NOMO-1 (cell line): ENCODE measurements at regions not wholly inside any gene's neighbourhood (a gene's known extent, or its start where the extent isn't known, plus 50 kb on each side); places are given as distances from the start of the nearest gene placed in this dataset.
"Not testable (repeated sequence)": the region's sequence is repeated elsewhere in the genome, so short reads cannot be mapped to it uniquely, and the experiment has no call there.

Experiments used
- DNase-seq, 2 experiments: peaks; one replicate each; lab custom pipeline; 2025; ENCODE audit not compliant: unreplicated experiment in 2 of 2; lab: John Stamatoyannopoulos, UW

DNA sequence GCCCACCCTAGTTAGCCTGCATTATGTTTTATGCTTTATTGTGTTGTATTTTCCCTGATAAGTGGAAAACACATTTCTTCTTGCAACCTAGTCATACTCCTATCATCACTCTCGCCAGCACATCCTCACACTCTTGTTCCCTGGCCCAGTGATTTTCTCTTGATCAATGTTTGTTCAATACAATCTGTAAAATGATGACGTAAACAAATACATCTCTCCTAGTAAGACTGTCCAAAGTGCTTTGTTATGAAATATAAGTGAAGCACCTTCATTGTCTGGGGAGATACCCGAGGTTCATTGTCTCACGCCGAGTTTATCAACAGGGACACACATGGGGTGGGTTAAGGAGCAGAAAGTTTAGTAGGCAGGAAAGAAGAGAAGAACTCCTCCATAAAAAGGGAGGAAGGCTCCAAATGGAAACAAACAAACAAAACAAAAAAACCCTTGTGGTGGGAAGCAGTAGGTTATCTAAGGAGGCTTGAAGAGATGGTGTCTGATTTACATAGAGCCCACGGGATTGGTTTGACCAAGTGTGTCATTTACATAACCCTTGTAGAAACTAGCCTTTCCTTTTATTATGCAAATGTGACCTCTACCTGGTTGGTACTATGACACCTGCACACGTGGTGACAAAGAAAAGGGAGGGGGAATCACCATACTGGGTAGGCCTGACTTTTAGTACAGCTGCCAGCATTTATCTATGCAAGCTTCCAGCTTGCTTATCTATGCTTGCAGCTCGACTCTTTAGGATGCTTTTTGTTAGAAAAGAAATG, 1317.9 kb upstream of the SPRY2 start:
- DNase-seq: no peak

DNA sequence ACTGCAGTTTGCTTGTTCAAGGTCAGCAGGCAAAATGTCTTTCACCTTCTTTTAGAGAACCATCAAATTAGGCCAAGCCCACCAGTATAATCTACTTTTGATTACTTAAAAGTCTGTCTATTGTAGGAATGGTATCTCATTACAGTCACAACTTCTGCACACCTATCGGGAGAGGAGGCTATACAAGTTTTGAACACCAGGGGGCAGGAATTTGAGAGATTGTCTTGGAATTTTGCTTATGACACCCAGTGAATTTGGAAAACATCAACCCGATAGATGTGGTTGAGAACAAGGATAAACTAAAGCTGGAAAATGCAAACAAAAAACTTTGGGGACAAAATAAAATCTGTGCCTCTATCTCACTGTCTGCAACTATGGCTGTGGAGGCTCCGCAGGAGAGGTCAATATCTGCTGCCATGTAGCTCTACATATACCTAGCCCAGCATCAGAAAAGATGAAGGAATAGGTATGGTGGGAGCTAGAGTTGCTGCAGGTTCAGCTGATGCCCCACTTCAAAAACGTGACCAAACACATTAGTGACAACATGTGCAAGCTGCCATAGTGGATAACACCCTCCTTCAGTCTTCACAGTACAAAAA, 1299.2 kb upstream of the SPRY2 start:
- no peak for DNase-seq

DNA sequence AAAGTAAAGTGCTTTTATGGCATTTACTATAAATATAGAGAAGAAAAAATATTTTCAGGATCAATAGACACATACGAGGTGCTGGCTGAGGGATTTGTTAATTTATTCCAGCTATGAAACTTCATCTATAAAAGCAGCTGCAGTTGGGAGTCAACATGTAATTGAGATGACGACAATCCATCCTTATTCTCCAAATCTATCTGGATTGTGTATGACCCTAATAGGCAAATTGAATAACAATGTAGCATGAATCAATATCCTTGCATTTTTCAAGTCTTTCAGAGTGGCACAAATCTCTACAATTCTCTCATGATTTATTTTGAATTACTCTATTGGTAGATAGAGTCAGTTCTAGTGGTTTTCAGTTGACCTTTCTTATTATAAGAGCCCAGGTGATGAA, 1296.5 kb upstream of the SPRY2 start:
- no peak for DNase-seq

DNA sequence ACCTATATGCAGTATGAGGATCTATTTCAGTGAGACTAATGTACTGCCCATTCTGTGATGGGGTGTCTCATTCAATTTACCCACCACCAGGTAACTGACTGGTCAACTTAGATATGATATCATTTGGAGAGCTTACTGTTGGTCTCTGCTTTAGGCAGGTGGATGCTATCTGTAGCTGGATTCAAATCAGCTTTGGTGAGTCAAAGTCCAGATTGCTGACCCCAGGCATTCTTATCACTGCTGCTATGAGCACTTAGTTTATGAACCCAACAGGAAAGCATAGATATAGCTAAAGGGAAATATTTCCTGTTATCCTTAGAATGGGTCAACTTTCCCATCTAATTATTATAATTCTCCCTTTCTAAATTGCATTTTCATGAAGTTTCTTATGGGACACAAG, 1295.2 kb upstream of the SPRY2 start:
- DNase-seq: no peak

GRCh38 chr13:81615031-81615430, 1274.1 kb upstream of the SPRY2 start:
- no peak for DNase-seq

- no peak for DNase-seq
Observed at GRCh38 chr13:81610644-81611043, 1269.7 kb upstream of the SPRY2 start.

DNA sequence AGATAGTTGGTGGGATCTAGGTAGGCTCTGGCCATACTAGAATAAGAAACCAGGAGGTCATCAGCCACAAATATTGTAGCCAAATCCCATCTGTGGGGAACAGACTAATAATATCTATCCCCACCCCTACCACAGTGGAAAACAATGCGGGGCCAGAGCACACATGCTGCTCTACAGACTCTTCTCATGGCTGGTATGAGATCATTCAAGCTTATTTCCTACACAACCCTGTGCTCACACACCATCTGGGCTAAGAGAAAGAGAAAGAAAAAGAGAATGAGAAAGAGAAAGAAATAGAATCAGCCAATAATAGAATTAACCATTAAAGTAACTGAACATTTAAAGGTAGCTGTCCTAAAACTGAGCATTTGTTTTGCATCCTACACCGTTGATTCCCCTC, 1268.4 kb upstream of the SPRY2 start:
- no peak for DNase-seq

DNA sequence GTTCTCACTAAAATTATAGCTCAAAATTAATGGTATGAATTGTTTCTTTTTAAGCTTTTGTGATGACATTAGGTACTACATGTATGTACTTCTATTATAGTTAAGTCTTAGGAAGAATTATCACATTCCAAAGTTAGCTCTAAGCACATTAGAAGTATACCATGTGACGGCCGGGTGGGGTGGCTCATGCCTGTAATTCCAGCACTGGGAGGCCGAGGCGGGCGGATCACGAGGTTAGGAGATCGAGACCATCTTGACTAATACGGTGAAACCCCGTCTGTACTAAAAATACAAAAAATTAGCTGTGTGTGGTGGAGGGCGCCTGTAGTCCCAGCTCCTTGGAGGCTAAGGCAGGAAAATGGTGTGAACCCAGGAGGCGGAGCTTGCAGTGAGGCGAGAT, 1265.1 kb upstream of the SPRY2 start:
- no peak for DNase-seq

DNA sequence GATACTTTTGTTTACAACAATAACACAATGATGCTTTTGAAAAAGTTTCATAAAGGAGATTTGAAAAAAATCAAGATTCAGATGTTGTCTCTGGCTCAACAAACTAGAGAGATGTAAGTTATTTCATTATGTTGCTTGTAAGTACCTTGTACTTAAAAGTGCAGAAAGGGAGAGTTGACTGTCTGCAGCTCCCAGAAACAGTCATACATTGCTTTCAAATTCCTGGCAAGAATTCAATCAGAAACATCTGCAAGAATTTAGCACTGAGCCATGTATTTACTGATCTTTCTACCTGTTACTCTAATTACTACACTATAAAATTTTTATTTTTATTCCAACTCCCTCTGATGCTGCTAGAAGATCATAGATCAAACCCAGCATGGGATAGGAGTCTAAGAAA, 1261.3 kb upstream of the SPRY2 start:
- no peak for DNase-seq

GRCh38 chr13:81597101-81597500, 1256.2 kb upstream of the SPRY2 start:
- no peak for DNase-seq

DNA sequence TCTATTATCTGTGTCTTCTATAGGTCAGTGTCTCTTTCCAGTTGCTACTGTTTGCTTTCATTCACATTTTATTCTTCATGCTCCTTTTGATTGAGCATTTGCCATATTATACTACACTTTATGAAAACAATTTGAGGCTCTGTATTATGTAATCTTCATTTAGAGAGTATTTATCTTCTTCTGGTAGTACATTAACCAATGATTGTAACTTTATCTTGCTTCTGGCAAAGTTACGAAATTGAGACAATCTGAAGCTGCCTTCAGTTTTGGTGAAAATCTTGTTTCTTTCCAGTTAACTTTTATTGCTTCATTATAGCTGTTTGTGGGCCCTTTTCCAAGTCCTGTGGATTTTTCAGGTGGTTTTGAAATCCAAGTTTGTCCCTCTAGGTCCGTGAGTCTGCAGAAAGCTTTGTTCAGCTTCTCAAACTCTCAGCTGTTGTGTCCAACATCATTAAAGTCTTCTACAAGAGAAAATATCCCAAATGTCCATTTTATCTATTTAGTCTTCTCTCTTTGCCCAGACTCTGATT, 1255.4 kb upstream of the SPRY2 start:
- no peak for DNase-seq

DNA sequence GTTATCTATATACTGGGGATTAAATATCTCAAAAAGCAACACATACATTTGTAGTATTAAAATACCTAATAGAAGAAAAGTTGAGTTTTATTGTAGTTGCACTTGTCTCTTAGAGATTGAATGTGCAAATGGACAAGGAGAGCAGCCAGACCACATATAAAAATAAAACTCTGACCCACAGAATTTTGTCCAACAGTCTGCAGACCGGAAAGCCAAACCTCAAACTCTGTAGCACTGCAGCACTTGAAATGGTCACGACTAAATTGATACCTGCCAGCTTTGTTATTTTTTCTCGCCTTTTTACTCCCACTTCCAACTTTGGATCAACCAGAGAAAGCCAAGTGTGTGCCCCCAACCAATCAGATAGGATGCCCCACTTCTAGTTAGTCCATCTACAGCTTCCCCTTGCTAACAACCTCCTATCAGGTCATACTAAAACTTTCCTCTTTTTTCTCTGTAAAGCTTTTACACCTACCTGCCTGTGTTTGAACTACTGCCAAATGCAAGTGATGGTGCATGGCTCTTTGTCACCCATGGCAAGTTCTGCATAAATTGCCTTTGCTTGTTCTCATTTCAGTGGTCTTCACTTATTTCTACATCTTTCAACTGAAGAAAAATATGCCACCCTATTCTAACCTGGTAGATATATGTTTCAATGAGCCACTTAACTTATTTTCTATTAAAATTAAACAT, 1250.7 kb upstream of the SPRY2 start:
- DNase-seq: no peak

GRCh38 chr13:81582381-81582780, 1241.5 kb upstream of the SPRY2 start:
- DNase-seq: no peak

- DNase-seq: no peak
Observed at GRCh38 chr13:81577601-81578195, 1236.8 kb upstream of the SPRY2 start.

DNA sequence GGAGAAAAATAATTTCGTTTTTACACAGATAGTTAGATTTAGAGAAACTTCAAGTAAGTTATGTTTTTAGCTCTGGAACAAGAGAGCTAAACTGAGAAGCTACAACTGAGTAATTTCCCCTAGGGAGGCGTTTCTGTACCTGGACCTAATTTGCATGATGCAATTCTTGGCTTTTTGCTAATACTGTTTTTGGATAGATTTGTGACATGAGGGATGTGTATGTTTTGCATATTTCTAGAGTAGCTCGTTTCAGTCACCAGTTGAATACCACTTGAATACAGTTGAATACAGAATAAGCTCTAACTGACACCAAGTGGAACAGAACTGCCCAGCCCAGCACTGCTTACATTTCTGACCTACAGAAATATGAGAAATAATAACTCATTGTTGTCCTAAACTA, 1227.9 kb upstream of the SPRY2 start:
- no peak for DNase-seq

GRCh38 chr13:81565849-81566248, 1224.9 kb upstream of the SPRY2 start:
- no peak for DNase-seq

GRCh38 chr13:81563091-81563490, 1222.2 kb upstream of the SPRY2 start:
- DNase-seq: no peak

DNA sequence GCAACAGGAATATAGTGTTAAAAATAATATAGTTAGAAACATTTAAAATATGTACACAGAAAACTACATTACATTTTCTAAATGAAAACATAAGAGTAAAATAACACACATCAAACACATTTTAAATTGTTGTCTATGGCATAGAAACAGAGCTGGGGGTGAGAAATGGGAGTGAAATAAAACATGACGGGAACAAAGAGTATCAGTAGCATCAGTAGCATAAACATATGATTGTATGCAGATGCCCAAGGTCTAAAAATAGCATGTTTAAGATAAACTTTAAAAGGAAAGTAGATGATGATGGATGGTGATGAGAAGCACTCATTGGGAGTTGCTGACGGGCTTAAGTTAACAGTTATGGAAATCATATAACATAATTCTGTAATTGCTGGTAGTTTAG, 1221.7 kb upstream of the SPRY2 start:
- no peak for DNase-seq

- no peak for DNase-seq
Observed at GRCh38 chr13:81551036-81551435, 1210.1 kb upstream of the SPRY2 start.

DNA sequence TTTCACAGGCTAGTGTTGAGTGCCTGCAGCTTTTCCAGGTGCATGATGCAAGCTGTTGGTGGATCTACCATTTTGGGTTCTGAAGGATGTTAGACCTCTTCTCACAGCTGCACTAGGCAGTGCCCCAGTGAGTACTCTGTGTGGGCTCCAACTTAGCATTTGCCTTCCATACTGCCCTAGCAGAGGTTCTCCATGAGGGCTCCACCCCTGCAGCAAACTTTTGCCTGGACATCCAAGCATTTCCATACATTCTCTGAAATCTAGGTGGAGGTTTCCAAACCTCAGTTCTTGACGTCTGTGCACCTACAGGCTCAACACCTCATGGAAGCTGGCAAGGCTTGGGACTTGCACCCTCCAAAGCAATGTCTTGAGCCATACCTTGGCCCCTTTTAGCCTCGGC, 1205.4 kb upstream of the SPRY2 start:
- DNase-seq: not testable (repeated sequence)

DNA sequence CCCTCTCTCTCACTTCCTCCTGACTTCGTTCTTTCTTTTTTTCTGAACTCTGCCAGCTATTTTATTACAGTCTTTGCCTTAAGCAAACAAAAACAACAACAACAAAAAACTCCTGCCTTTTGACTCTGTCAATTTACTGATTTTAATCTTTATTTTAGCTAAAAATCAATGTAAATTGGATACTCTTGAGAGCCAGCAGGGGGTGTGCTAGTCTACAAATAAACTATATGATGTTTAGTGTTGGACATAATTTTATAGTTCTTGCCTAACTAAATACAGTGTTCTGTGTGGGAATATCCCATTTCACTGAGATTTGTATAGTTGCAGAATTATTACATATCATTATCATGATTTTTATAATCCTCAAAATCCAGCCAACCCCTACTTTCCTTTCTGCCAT, 1199.9 kb upstream of the SPRY2 start:
- no peak for DNase-seq
